ENCODE measurements at regions not wholly inside any gene's neighbourhood (a gene's known extent, or its start where the extent isn't known, plus 50 kb on each side); places are given as distances from the start of the nearest gene placed in this dataset.

GRCh38 chr19:20482721-20483120 lies 82.9 kb downstream of the ZNF737 start:
- TF ChIP-seq CTCF (IDR thresholded peaks at IDR 0.05; ENCODE audit: low read length) = no peak
- TF ChIP-seq EZH2 (IDR thresholded peaks at IDR 0.05; ENCODE audit: borderline replicate concordance, low read length) = no peak
